Neuron (in vitro differentiated cells): ENCODE measurements at regions not wholly inside any gene's neighbourhood (a gene's known extent, or its start where the extent isn't known, plus 50 kb on each side); places are given as distances from the start of the nearest gene placed in this dataset.

Source experiments
- H2AFZ ChIP-seq: one replicate; pipeline ENCODE4 v1.6.1; 2013; ENCODE audit warnings: low read depth, mild to moderate bottlenecking, inconsistent platforms, low read length, moderate library complexity
- H3K27me3 ChIP-seq: one replicate; pipeline ENCODE4 v1.6.1; 2013; ENCODE audit warnings: low read length; ENCODE audit not compliant: insufficient read depth
- H3K36me3 ChIP-seq: one replicate; pipeline ENCODE4 v1.6.1; 2013; ENCODE audit warnings: low read length; ENCODE audit not compliant: insufficient read depth
- H3K4me1 ChIP-seq: one replicate; pipeline ENCODE4 v1.6.1; 2013; ENCODE audit warnings: low read length; ENCODE audit not compliant: insufficient read depth
- H3K4me3 ChIP-seq: 2 replicates; pipeline ENCODE4 v1.5.1; 2013; ENCODE audit warnings: mild to moderate bottlenecking, low read length, moderate library complexity
- H3K9me3 ChIP-seq: one replicate; pipeline ENCODE4 v1.6.1; 2013; ENCODE audit warnings: low read length

DNA sequence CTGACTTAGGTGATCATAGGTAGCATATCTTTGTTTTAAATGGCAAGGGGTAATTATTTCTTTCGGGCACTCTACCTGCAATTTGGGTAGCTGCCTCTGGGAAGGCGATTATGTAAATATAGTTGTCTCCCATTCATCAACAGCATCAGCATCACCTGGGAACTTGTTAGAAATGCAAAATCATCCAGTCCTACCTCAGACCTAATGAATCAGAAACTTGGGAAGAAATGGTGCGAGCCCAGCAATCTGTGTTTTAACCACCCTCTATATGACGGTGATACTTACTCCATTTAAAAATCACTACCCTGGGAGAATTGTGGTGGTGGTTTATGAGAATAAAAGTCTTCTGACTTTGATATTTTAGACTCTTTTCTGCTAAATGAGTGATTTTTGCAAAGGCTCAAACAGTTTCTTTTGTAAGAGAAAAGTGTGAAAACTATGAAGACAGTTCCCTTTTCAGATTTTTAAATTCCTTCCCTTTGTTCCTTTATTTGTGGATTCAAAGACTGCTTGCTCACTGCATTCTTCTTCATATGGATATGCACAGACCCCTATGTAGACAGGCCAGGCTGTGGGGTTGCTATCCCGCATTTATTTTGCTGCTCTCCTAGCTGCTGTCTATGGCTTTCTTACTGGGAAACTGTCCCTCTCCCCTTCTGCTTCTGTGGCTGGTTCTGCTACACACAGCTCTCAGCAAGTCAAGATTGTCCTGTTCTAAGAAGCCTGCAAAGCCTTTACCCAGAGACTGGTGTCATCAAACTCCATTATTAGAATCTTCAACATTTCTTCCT lies 365.3 kb downstream of the RNF144B start:
- Histone ChIP-seq H3K36me3 (no peaks in the 10 kb centered on the region), H3K27me3 (no peaks in the 10 kb centered on the region), H3K9me3 (no peaks in the 10 kb centered on the region), H2AFZ (no peak overlapping the region), H3K4me3 (no peak overlapping the region), H3K4me1 (peaks cover 25% of the 10 kb centered on the region)

- Histone ChIP-seq H3K4me1 (peaks cover 23% of the 10 kb centered on the region), H3K36me3 (no peaks in the 10 kb centered on the region), H3K27me3 (no peaks in the 10 kb centered on the region), H3K4me3 (no peak overlapping the region), H2AFZ (no peak overlapping the region), H3K9me3 (no peaks in the 10 kb centered on the region)
These were observed 365.9 kb downstream of the RNF144B start for GRCh38 chr6:18753076-18753475.

- Histone ChIP-seq H2AFZ (no peak overlapping the region), H3K9me3 (peaks cover 3% of the 10 kb centered on the region), H3K4me1 (no peaks in the 10 kb centered on the region), H3K4me3 (no peak overlapping the region), H3K36me3 (no peaks in the 10 kb centered on the region), H3K27me3 (no peaks in the 10 kb centered on the region)
These were observed 375.9 kb downstream of the RNF144B start for GRCh38 chr6:18763086-18763485.

- H3K4me3 ChIP-seq, result no peak overlapping the region
These were observed 397.6 kb downstream of the RNF144B start for GRCh38 chr6:18784794-18785193.

GRCh38 chr6:18785810-18786490 lies 398.8 kb downstream of the RNF144B start:
- Histone ChIP-seq H3K4me3 (no peak overlapping the region), H3K36me3 (no peaks in the 10 kb centered on the region), H2AFZ (no peak overlapping the region), H3K4me1 (no peaks in the 10 kb centered on the region), H3K27me3 (no peaks in the 10 kb centered on the region), H3K9me3 (no peaks in the 10 kb centered on the region)

More at GRCh38 chr6:18784794-18785193, 397.6 kb downstream of the RNF144B start:
- Histone ChIP-seq H3K27me3 (no peaks in the 10 kb centered on the region), H3K36me3 (no peaks in the 10 kb centered on the region), H3K4me1 (no peaks in the 10 kb centered on the region), H2AFZ (no peak overlapping the region), H3K9me3 (no peaks in the 10 kb centered on the region)

DNA sequence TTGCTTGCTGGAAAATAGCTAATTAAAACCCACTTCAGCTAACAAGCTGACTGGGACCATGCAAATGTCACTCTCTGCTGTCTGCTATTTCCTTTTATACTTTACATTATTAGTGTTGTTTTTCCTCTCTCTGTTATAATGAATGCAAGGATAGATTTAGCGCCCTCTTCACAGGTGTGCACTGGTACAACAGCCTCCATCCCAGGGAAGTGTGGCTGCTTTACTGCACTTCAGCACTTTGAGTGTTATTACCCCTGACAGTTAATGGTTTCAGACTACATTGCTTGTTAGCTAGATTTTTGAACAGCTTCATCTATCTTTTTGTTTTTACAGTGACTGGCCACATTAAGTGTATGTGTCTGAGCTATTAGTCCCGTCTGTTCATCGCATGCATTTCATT lies 405.7 kb downstream of the RNF144B start:
- no peaks in the 10 kb centered on the region for H3K27me3 ChIP-seq
- no peaks in the 10 kb centered on the region for H3K36me3 ChIP-seq
- no peaks in the 10 kb centered on the region for H3K4me1 ChIP-seq
- no peak overlapping the region for H3K4me3 ChIP-seq
- no peak overlapping the region for H2AFZ ChIP-seq
- H3K9me3 ChIP-seq, result no peaks in the 10 kb centered on the region

- Histone ChIP-seq H3K9me3 (no peaks in the 10 kb centered on the region), H3K4me1 (no peaks in the 10 kb centered on the region), H2AFZ (no peak overlapping the region), H3K27me3 (no peaks in the 10 kb centered on the region), H3K4me3 (no peak overlapping the region), H3K36me3 (no peaks in the 10 kb centered on the region)
These were observed 408.6 kb downstream of the RNF144B start for GRCh38 chr6:18795726-18796125.

DNA sequence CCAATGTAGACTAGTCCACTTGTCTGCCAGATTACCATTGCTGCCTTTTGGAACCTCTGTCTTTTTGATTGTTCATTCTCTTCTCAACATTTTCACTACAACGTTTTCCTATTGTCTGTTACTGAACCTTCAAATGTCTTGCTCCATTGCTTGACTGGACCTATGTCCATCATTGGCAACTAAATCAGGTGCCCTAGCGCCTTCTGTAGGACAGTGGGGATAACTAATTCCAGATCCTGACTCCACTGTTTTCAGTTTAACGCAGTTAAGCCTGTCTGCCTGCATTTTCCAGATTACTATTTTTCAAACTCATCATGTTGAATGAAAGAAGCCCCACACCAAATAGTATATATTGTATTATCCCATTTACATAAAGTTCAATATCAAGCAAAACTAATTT lies 433.6 kb downstream of the RNF144B start:
- no peak overlapping the region for H2AFZ ChIP-seq

GRCh38 chr6:18823782-18824386 lies 436.7 kb downstream of the RNF144B start:
- Histone ChIP-seq H3K9me3 (peaks cover 5% of the 10 kb centered on the region), H2AFZ (no peak overlapping the region), H3K36me3 (no peaks in the 10 kb centered on the region), H3K4me1 (no peaks in the 10 kb centered on the region), H3K4me3 (no peak overlapping the region), H3K27me3 (no peaks in the 10 kb centered on the region)

More for the DNA sequence above, 433.6 kb downstream of the RNF144B start:
- no peaks in the 10 kb centered on the region for H3K27me3 ChIP-seq
- no peaks in the 10 kb centered on the region for H3K4me1 ChIP-seq
- H3K36me3 ChIP-seq, result no peaks in the 10 kb centered on the region
- peaks cover 5% of the 10 kb centered on the region for H3K9me3 ChIP-seq
- H3K4me3 ChIP-seq, result no peak overlapping the region

DNA sequence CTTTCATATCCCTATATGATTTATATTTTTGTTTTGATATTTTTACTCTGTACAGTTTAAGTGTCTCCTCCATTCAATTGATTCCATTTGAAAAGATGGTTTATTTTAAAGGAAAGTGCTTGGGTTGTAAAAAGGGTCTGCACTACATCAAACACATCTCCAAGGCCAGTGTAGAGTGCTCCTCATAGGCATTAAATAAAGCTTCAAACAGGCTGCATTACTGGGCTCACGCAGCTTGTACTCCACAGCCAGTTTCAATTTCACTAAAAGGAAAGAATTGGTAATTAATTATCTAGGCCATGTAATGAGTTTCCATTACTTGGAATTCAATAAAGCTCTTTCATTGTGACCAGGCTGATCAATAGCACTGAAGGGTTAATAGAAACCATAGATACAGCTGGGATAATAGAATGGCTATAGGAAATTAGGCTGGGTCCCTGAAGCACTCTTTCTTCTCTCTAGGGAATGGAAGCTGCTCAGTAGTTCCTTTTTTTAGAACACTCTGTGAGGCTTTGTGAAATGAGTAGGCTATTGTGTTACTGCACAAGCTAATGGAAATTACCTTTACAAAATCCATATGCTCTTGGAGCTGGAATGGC lies 442.2 kb downstream of the RNF144B start:
- Histone ChIP-seq H3K4me3 (no peak overlapping the region), H3K4me1 (no peaks in the 10 kb centered on the region)

GRCh38 chr6:18835976-18836375 lies 448.8 kb downstream of the RNF144B start:
- H3K36me3 ChIP-seq, result no peaks in the 10 kb centered on the region
- no peaks in the 10 kb centered on the region for H3K4me1 ChIP-seq
- H2AFZ ChIP-seq, result no peak overlapping the region
- no peaks in the 10 kb centered on the region for H3K27me3 ChIP-seq
- H3K4me3 ChIP-seq, result no peak overlapping the region
- no peaks in the 10 kb centered on the region for H3K9me3 ChIP-seq

More for the DNA sequence above, 442.2 kb downstream of the RNF144B start:
- Histone ChIP-seq H2AFZ (no peak overlapping the region), H3K36me3 (no peaks in the 10 kb centered on the region), H3K9me3 (peaks cover 3% of the 10 kb centered on the region), H3K27me3 (no peaks in the 10 kb centered on the region)

GRCh38 chr6:18837013-18837412 lies 449.9 kb downstream of the RNF144B start:
- H3K4me3 ChIP-seq, result no peak overlapping the region
- no peaks in the 10 kb centered on the region for H3K4me1 ChIP-seq
- H2AFZ ChIP-seq, result no peak overlapping the region
- H3K36me3 ChIP-seq, result no peaks in the 10 kb centered on the region
- H3K9me3 ChIP-seq, result no peaks in the 10 kb centered on the region
- H3K27me3 ChIP-seq, result no peaks in the 10 kb centered on the region

DNA sequence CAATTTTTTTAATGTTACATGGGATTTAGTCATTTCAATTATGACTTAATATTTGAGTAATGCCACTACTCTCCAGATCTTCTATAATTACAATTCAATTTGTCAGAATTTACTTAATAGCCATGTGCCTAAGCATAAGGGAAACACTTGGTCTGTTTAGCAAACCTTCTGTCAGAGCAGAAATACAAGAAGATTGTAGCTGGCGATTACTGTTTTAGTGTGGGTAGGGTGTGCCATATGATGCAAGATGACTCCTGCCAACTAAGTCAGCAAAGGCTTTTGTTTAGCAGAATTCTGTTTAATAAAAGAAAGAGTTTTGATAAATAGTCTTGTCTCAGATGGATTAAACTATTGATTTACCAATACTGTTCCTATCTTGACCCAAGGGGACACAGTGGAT lies 455.4 kb downstream of the RNF144B start:
- Histone ChIP-seq H2AFZ (no peak overlapping the region), H3K36me3 (no peaks in the 10 kb centered on the region), H3K27me3 (peaks cover 2% of the 10 kb centered on the region), H3K4me3 (no peak overlapping the region), H3K4me1 (no peaks in the 10 kb centered on the region), H3K9me3 (no peaks in the 10 kb centered on the region)
